Coronary artery (tissue), 2 donors: ENCODE measurements at regions not wholly inside any gene's neighbourhood (a gene's known extent, or its start where the extent isn't known, plus 50 kb on each side); places are given as distances from the start of the nearest gene placed in this dataset.

Source experiments
- DNase-seq: peaks from one replicate; pipeline ENCODE4 v3.0.0-alpha.2; 2017; ENCODE audit warnings: low spot score
- H3K27ac ChIP-seq, 2 donors: fragments of 200-600 bp; sonication (generic); one replicate each; pipeline ENCODE4 v1.5.1; 2016 to 2019
- H3K4me3 ChIP-seq: fragments of 200-600 bp; sonication (generic); 2 replicates; pipeline ENCODE4 v1.5.1; 2016; ENCODE audit warnings: mild to moderate bottlenecking, moderate library complexity
- TF ChIP-seq, protein P1 (sequence below): fragments of 200-600 bp; sonication (generic); IDR thresholded peaks from one replicate; pipeline ENCODE4 v1.5.1; 2019; ENCODE audit warnings: antibody characterized with exemption

DNA sequence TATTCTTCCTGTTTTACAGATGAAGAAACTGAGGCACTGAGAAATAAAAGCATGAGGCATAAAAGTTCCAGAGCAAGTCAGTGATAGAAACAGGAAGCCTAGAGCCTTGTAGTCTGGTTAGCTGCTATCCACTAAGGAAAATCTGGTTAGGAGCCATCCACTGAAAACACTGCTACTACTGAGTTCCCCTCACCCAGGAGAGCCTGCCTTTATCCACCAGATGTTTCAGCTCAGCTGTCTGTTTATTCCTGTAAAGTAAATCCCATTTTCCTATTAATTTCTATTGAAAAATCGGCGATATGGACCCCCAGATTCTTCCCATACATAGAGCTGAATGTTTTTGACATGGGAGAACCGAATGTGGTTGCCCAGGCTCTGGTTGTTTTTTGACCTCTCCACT, 63.7 kb upstream of the LMO4 start:
- H3K4me3 ChIP-seq, result no peak overlapping the region
- no peak overlapping the region for H3K27ac ChIP-seq
- TF ChIP-seq, protein P1, sequence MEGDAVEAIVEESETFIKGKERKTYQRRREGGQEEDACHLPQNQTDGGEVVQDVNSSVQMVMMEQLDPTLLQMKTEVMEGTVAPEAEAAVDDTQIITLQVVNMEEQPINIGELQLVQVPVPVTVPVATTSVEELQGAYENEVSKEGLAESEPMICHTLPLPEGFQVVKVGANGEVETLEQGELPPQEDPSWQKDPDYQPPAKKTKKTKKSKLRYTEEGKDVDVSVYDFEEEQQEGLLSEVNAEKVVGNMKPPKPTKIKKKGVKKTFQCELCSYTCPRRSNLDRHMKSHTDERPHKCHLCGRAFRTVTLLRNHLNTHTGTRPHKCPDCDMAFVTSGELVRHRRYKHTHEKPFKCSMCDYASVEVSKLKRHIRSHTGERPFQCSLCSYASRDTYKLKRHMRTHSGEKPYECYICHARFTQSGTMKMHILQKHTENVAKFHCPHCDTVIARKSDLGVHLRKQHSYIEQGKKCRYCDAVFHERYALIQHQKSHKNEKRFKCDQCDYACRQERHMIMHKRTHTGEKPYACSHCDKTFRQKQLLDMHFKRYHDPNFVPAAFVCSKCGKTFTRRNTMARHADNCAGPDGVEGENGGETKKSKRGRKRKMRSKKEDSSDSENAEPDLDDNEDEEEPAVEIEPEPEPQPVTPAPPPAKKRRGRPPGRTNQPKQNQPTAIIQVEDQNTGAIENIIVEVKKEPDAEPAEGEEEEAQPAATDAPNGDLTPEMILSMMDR, result no peak
- DNase-seq, result no peak

- H3K4me3 ChIP-seq, result no peak overlapping the region
- DNase-seq, result no peak
- TF ChIP-seq, protein P1, result no peak
- H3K27ac ChIP-seq, result no peak overlapping the region
These were observed 62.9 kb upstream of the LMO4 start for GRCh38 chr1:87265786-87266185.

DNA sequence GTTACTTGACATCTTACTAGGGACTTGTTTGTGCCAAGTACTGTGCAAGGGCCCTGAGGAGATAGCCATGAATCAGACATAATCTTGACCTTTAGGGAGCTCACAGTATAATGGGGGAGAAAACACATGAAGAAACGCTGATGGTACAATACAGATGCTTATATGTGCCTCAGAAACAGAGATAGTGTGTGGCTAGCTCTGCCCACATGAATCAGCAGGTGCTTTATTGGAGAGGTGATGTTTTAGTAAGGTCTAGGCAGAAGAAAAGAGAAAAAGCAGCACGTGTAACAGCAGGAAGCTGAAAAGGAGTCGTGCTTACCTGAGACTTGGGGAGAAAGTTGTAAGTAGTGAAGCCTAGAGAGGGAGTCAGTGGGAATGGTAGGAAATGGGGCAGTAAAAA, 60.6 kb upstream of the LMO4 start:
- Histone ChIP-seq H3K27ac (no peak overlapping the region), H3K4me3 (no peak overlapping the region)
- TF ChIP-seq, protein P1, result no peak
- no peak for DNase-seq

GRCh38 chr1:87269921-87270320, 58.8 kb upstream of the LMO4 start:
- Histone ChIP-seq H3K27ac (no peak overlapping the region), H3K4me3 (no peak overlapping the region)
- no peak for DNase-seq
- TF ChIP-seq, protein P1, result no peak

- Histone ChIP-seq H3K4me3 (no peak overlapping the region), H3K27ac (no peak overlapping the region)
- DNase-seq, result no peak
- TF ChIP-seq, protein P1, result no peak
These were observed 55.4 kb upstream of the LMO4 start for GRCh38 chr1:87273291-87273690.

- no peak overlapping the region for H3K27ac ChIP-seq
- TF ChIP-seq, protein P1, result no peak
- no peak for DNase-seq
- H3K4me3 ChIP-seq, result no peak overlapping the region
These were observed 53.8 kb upstream of the LMO4 start for GRCh38 chr1:87274851-87275250.

GRCh38 chr1:87278825-87279535, 49.7 kb upstream of the LMO4 start:
- Histone ChIP-seq H3K4me3 (no peak overlapping the region), H3K27ac (peak overlapping the region in 1 of 2 donors; percentile 63)
- DNase-seq, result no peak
- TF ChIP-seq, protein P1, result no peak
